HepG2 (cell line): ENCODE measurements at regions not wholly inside any gene's neighbourhood (a gene's known extent, or its start where the extent isn't known, plus 50 kb on each side); places are given as distances from the start of the nearest gene placed in this dataset.

Source experiments
- RAD21 ChIP-seq: fragments of 450-650 bp; formaldehyde crosslinking; IDR thresholded peaks from 2 replicates; pipeline ENCODE4 v1.5.0; 2020; ENCODE audit warnings: mild to moderate bottlenecking
- TGIF2 ChIP-seq: IDR thresholded peaks from 2 replicates; pipeline ENCODE4 v1.6.1; 2016; ENCODE audit warnings: control low read depth, missing compliant biosample characterization
- ZMYM3 ChIP-seq: sonication (generic); formaldehyde crosslinking; IDR thresholded peaks from 2 replicates; pipeline ENCODE4 v1.5.1; 2020; ENCODE audit warnings: mild to moderate bottlenecking, missing genetic modification reagents
- TF ChIP-seq, protein P1 (sequence below): sonication (generic); formaldehyde crosslinking; IDR thresholded peaks from 2 replicates; pipeline ENCODE4 v1.5.0; 2020; ENCODE audit warnings: mild to moderate bottlenecking, missing genetic modification reagents, moderate library complexity
- TF ChIP-seq, protein P2 (sequence below): IDR thresholded peaks from 2 replicates; pipeline ENCODE4 v1.6.1; 2012; ENCODE audit warnings: inconsistent platforms

DNA sequence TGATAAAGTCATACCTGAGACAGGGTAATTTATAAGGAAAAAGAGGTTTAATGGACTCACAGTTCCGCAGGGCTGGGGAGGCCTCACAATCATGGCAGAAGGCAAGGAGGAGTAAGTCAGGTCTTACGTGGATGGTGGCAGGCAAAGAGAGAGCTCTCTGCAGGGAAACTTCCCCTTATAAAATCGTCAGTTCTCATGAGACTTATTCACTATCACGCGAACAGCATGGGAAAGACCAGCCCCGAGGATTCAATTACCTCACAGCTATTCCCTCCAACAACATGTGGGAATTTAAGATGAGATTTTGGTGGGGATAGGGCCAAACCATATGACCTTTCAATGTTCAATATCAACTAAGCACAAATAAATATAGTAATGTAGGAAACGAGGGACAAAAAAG is 559.4 kb upstream of the KCND2 start:
- TF ChIP-seq, protein P1, sequence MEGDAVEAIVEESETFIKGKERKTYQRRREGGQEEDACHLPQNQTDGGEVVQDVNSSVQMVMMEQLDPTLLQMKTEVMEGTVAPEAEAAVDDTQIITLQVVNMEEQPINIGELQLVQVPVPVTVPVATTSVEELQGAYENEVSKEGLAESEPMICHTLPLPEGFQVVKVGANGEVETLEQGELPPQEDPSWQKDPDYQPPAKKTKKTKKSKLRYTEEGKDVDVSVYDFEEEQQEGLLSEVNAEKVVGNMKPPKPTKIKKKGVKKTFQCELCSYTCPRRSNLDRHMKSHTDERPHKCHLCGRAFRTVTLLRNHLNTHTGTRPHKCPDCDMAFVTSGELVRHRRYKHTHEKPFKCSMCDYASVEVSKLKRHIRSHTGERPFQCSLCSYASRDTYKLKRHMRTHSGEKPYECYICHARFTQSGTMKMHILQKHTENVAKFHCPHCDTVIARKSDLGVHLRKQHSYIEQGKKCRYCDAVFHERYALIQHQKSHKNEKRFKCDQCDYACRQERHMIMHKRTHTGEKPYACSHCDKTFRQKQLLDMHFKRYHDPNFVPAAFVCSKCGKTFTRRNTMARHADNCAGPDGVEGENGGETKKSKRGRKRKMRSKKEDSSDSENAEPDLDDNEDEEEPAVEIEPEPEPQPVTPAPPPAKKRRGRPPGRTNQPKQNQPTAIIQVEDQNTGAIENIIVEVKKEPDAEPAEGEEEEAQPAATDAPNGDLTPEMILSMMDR (CRISPR knock-in tag), result no peak
- TF ChIP-seq ZMYM3 (CRISPR knock-in tag) (no peak), TGIF2 (CRISPR knock-in tag) (no peak), RAD21 (CRISPR knock-in tag) (no peak)
- TF ChIP-seq, protein P2, sequence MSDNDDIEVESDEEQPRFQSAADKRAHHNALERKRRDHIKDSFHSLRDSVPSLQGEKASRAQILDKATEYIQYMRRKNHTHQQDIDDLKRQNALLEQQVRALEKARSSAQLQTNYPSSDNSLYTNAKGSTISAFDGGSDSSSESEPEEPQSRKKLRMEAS, result no peak
